Type B pancreatic cell (in vitro differentiated cells): ENCODE measurements at regions not wholly inside any gene's neighbourhood (a gene's known extent, or its start where the extent isn't known, plus 50 kb on each side); places are given as distances from the start of the nearest gene placed in this dataset.

Experiments
- DNase-seq: peaks from one replicate; pipeline ENCODE4 v3.0.0; 2021; ENCODE audit warnings: mixed read lengths; ENCODE audit not compliant: unreplicated experiment; ENCODE audit errors: extremely low spot score
- H3K27ac Mint-ChIP-seq: 2 replicates; pipeline ENCODE4 v1.8.0; 2021; ENCODE audit warnings: mild to moderate bottlenecking, mixed read lengths
- H3K27me3 Mint-ChIP-seq: 2 replicates; pipeline ENCODE4 v1.8.0; 2021; ENCODE audit warnings: mixed read lengths
- H3K36me3 Mint-ChIP-seq: 2 replicates; pipeline ENCODE4 v1.8.0; 2021; ENCODE audit warnings: mixed read lengths
- H3K4me1 Mint-ChIP-seq: one replicate; pipeline ENCODE4 v1.8.0; 2021; ENCODE audit warnings: mixed read lengths; ENCODE audit not compliant: unreplicated experiment
- H3K4me3 Mint-ChIP-seq: 2 replicates; pipeline ENCODE4 v1.8.0; 2021; ENCODE audit warnings: mild to moderate bottlenecking, mixed read lengths
- H3K9me3 Mint-ChIP-seq: 2 replicates; pipeline ENCODE4 v1.8.0; 2021; ENCODE audit warnings: mixed read lengths
- TF ChIP-seq, protein P1 (sequence below): fragments of 200-600 bp; sonication (generic); conservative IDR thresholded peaks from 2 replicates; pipeline ENCODE4 v1.5.0; 2021; ENCODE audit warnings: antibody characterized with exemption, mild to moderate bottlenecking

DNA sequence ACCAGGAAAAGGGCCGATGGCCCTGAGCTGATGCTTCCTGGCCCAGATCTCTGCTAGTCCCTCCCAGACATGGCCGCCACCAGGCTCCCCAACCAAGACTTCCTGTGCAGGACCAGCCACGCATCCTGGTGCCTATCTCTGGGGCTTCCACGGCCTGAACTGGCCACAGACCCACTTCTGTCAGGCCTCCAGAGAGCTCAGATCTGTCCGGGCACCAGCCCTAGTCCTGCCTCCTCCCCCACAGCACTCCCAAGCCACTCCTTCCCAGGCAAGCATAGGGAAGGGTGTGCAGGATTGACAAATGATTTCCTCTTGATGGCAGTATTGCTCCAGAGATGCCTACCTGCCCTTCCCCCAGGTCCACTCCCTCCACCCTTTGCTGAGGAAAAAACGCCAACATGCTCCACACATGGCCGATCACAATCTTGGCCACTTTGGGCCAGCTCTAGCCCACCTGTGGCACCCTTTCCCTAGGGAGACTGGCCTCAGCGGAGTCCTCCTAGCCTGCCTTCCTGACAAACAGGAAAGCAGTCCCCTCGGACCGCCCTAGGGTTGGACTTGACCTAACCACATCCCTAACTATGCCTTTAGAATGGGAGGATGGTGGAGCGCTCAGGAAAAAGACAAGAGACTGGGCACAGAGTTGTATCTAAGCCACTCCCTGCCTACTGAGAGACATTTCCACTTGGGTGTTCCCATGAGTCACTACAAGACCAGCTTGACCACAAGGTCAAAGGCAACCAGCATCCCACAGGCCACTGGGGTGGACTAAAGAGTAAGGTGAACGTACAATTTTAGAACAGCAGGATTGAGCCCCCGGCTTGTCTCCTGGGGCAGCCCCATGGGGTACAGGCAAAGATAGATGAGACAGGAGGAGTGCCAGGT, 277.5 kb upstream of the AGTR2 start:
- Mint-ChIP-seq H3K9me3 (peaks cover 12% of the 10 kb centered on the region), H3K36me3 (peaks cover 41% of the 10 kb centered on the region), H3K4me1 (no peaks in the 10 kb centered on the region), H3K4me3 (no peak overlapping the region), H3K27ac (no peak overlapping the region), H3K27me3 (no peaks in the 10 kb centered on the region)
- TF ChIP-seq, protein P1, sequence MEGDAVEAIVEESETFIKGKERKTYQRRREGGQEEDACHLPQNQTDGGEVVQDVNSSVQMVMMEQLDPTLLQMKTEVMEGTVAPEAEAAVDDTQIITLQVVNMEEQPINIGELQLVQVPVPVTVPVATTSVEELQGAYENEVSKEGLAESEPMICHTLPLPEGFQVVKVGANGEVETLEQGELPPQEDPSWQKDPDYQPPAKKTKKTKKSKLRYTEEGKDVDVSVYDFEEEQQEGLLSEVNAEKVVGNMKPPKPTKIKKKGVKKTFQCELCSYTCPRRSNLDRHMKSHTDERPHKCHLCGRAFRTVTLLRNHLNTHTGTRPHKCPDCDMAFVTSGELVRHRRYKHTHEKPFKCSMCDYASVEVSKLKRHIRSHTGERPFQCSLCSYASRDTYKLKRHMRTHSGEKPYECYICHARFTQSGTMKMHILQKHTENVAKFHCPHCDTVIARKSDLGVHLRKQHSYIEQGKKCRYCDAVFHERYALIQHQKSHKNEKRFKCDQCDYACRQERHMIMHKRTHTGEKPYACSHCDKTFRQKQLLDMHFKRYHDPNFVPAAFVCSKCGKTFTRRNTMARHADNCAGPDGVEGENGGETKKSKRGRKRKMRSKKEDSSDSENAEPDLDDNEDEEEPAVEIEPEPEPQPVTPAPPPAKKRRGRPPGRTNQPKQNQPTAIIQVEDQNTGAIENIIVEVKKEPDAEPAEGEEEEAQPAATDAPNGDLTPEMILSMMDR = no peak
- DNase-seq = peak; percentile 60

DNA sequence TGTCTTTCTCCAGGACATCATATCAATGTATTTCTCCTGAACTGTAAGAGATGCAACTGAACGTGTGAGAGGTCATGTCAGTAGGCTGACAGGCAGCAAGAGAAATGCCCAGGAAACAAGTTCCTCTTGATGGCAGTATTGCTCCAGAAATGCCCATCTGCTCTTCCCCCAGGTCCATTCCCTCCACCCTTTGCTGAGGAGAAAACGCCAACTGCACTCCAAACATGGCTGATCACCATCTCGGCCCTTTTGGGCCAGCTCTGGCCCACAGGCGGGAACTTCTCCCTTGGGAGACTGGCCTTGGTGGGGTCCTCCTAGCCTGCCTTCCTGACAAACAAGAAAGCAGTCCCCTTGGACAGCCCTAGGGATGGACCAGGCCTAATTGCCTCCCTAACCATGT, 276.5 kb upstream of the AGTR2 start:
- TF ChIP-seq, protein P1 = no peak
- Mint-ChIP-seq H3K4me1 (no peaks in the 10 kb centered on the region), H3K36me3 (peaks cover 41% of the 10 kb centered on the region), H3K9me3 (peaks cover 12% of the 10 kb centered on the region), H3K27me3 (no peaks in the 10 kb centered on the region), H3K4me3 (no peak overlapping the region), H3K27ac (no peak overlapping the region)
- peak; percentile 37 for DNase-seq

DNA sequence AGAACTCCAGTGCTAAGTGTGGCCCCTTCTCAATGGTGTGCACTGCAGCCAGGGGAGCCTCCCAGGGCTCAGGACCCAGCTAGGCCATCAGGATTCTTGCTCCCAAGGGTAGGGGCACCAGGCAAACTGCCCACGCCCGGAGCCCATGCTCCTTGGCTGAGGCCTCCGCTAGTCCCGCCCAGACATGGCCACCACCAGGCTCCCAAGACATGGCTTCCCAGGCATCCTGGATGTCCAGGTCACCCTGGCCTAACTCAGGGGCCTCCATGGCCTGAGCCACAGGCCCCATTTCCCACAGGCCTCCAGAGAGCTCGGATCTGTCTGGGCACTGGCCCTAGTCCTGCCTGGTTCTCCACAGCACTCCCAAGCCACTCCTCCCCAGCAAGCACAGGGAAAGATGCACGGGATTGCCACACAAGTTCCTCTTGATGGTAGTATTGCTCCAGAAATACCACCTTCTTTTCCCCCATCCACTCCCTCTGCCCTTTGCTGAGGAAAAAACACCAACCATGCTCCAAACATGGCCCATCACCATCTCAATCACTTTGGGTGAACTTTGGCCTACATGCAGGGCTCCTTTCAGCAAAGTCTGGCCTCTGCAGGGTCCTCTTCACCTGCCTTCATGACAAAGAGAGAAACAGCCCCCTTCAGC, 274.7 kb upstream of the AGTR2 start:
- no peak overlapping the region for H3K27ac Mint-ChIP-seq
- H3K4me3 Mint-ChIP-seq = no peak overlapping the region
- peaks cover 7% of the 10 kb centered on the region for H3K9me3 Mint-ChIP-seq
- H3K27me3 Mint-ChIP-seq = no peaks in the 10 kb centered on the region
- TF ChIP-seq, protein P1 = no peak
- peaks cover 31% of the 10 kb centered on the region for H3K36me3 Mint-ChIP-seq
- peak; percentile 61 for DNase-seq
- no peaks in the 10 kb centered on the region for H3K4me1 Mint-ChIP-seq

DNA sequence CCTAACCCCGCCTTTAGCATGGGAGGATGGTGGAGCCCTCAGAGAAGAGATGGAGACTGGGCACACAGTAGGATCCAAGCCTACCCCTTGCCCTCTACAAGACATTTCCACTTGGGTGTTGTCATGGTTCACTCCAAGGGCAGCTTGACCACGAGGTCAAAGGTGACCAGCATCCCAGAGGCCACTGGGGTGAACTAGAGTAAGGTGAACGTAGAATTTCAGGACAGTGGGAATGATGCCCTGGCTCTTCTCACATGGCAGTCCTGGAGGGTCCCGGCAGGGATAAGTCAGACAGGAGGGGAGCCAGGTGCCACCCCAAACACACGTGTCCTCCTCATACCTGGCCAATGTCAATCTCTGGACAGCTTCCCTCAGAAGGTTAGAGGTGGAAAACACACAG, 274.2 kb upstream of the AGTR2 start:
- DNase-seq = peak; percentile 36
- Mint-ChIP-seq H3K27me3 (no peaks in the 10 kb centered on the region), H3K4me3 (no peak overlapping the region), H3K27ac (no peak overlapping the region), H3K9me3 (peaks cover 7% of the 10 kb centered on the region), H3K4me1 (no peaks in the 10 kb centered on the region), H3K36me3 (peaks cover 28% of the 10 kb centered on the region)
- TF ChIP-seq, protein P1 = no peak

DNA sequence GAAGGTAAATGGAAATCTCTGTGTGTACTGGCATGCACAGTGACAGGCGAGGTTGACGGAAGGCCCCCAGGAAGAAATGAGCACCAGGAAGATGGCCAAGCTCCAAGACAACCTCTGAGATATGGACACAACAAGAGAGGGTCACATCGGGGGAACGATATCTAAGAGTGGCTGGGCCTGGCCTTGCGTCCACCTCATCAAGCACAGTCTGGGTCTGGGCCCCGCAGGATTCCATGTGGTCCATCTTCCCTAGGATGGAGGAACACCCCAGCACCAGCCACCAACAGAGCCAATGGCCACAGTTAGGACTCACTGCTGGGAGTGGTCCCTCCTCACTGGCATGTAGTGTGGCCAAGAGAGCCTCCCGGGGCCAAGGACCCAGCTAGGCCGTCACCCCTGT, 272.6 kb upstream of the AGTR2 start:
- H3K4me3 Mint-ChIP-seq = no peak overlapping the region
- H3K27ac Mint-ChIP-seq = no peak overlapping the region
- H3K9me3 Mint-ChIP-seq = peaks cover 5% of the 10 kb centered on the region
- TF ChIP-seq, protein P1 = no peak
- no peaks in the 10 kb centered on the region for H3K4me1 Mint-ChIP-seq
- H3K36me3 Mint-ChIP-seq = peaks cover 22% of the 10 kb centered on the region
- H3K27me3 Mint-ChIP-seq = no peaks in the 10 kb centered on the region
- peak; percentile 51 for DNase-seq
